PC-9 (cell line): ENCODE measurements at regions not wholly inside any gene's neighbourhood (a gene's known extent, or its start where the extent isn't known, plus 50 kb on each side); places are given as distances from the start of the nearest gene placed in this dataset.

ENCODE experiments used
- BruUV-seq: library from RNA; stranded (reverse); fragments of 400-500 nt; replicated peaks from 2 replicates; lab custom pipeline; 2021; lab: Mats Ljungman, UMichigan
- CTCF ChIA-PET: fragments of 300-600 bp; sonication (Branson Sonifier 250); formaldehyde crosslinking; loops from one replicate; lab custom pipeline; 2022; ENCODE audit warnings: antibody characterized with exemption; lab: Charles Lee
- POLR2A ChIA-PET: fragments of 300-600 bp; sonication (Branson Sonifier 250); formaldehyde crosslinking; loops from one replicate; lab custom pipeline; 2022; ENCODE audit warnings: antibody characterized with exemption; ENCODE audit not compliant: unreplicated experiment; lab: Charles Lee
- DNase-seq, 2 experiments: peaks; one replicate each; pipeline versions ENCODE4 v3.0.0 to v3.0.0-alpha.2; 2015 to 2022; ENCODE audit warnings: mixed read lengths in 1 of 2
- H2AFZ ChIP-seq: fragments of 200-600 bp; sonication (generic); 2 replicates; pipeline ENCODE4 v1.8.1; 2017; ENCODE audit warnings: antibody characterized with exemption
- H3F3A ChIP-seq: fragments of 200-600 bp; sonication (generic); 2 replicates; pipeline ENCODE4 v1.8.1; 2017; ENCODE audit warnings: antibody characterized with exemption, mild to moderate bottlenecking, low read depth; ENCODE audit not compliant: insufficient read depth
- H3K27ac ChIP-seq: fragments of 200-600 bp; sonication (generic); 2 replicates; pipeline ENCODE4 v1.6.1; 2016; ENCODE audit warnings: mixed run types
- H3K27me3 ChIP-seq: fragments of 200-600 bp; sonication (generic); 2 replicates; pipeline ENCODE4 v1.6.1; 2016; ENCODE audit warnings: low read depth, mixed run types; ENCODE audit not compliant: insufficient read depth
- H3K36me3 ChIP-seq: fragments of 200-600 bp; sonication (generic); 2 replicates; pipeline ENCODE4 v1.6.1; 2016; ENCODE audit warnings: low read depth, mixed run types
- H3K4me1 ChIP-seq: fragments of 200-600 bp; sonication (generic); replicated peaks from 2 replicates; pipeline ENCODE4 v1.6.1; 2016; ENCODE audit warnings: mixed run types; ENCODE audit not compliant: insufficient read depth
- H3K4me2 ChIP-seq: fragments of 200-600 bp; sonication (generic); 2 replicates; pipeline ENCODE4 v1.6.1; 2017; ENCODE audit warnings: mixed run types
- H3K4me3 ChIP-seq: fragments of 200-600 bp; sonication (generic); 2 replicates; pipeline ENCODE4 v1.6.1; 2016; ENCODE audit warnings: mixed run types
- H3K79me2 ChIP-seq: fragments of 200-600 bp; sonication (generic); 2 replicates; pipeline ENCODE4 v1.6.1; 2017; ENCODE audit warnings: low read depth, mixed run types
- H3K9me2 ChIP-seq: fragments of 200-600 bp; sonication (generic); 2 replicates; pipeline ENCODE4 v1.8.1; 2017; ENCODE audit warnings: mild to moderate bottlenecking; ENCODE audit not compliant: insufficient read depth
- H3K9me3 ChIP-seq: fragments of 200-600 bp; sonication (generic); 2 replicates; pipeline ENCODE4 v1.8.1; 2016; ENCODE audit warnings: low read depth; ENCODE audit not compliant: insufficient read depth
- H4K20me1 ChIP-seq: fragments of 200-600 bp; sonication (generic); 2 replicates; pipeline ENCODE4 v1.8.1; 2017; ENCODE audit not compliant: insufficient read depth
- CTCF ChIP-seq: fragments of 200-600 bp; sonication (generic); conservative IDR thresholded peaks from 2 replicates; pipeline ENCODE4 v1.6.1; 2017; ENCODE audit warnings: mixed run types, antibody characterized with exemption, mild to moderate bottlenecking, moderate library complexity
- EZH2 ChIP-seq: fragments of 200-600 bp; sonication (generic); IDR thresholded peaks from 2 replicates; pipeline ENCODE4 v1.8.0; 2017; ENCODE audit warnings: antibody characterized with exemption, low read depth
- intact Hi-C: fragments of 100-400 bp; cut with micrococcal nuclease; formaldehyde crosslinking; loops from one replicate; pipeline ENCODE4 v1.10.0; 2022; ENCODE audit not compliant: unreplicated experiment

- no peak for DNase-seq
- intact Hi-C loops: no loop called here
- no peaks in the 10 kb centered on the region for H3K9me2 ChIP-seq
Measured at GRCh38 chrX:155673338-155673737, 60.6 kb upstream of the TMLHE start.

GRCh38 chrX:155666741-155667140, 54.0 kb upstream of the TMLHE start:
- H3K79me2 ChIP-seq: no peaks in the 10 kb centered on the region
- no peaks in the 10 kb centered on the region for H3F3A ChIP-seq
- ChIA-PET CTCF (no interaction called here), POLR2A (no interaction called here)
- H3K36me3 ChIP-seq: no peaks in the 10 kb centered on the region
- no peak overlapping the region for H3K27ac ChIP-seq
- DNase-seq: no peak
- no TSS peak for BruUV-seq
- no peaks in the 10 kb centered on the region for H3K9me3 ChIP-seq
- no peak overlapping the region for H3K4me3 ChIP-seq
- no peak for TF ChIP-seq CTCF
- TF ChIP-seq EZH2: no peak
- no peaks in the 10 kb centered on the region for H3K4me1 ChIP-seq
- intact Hi-C loops: loop anchor here (10.0 kb wide), 1 partner anchor 158 kb away; no protein-coding TSS in a partner anchor
- H2AFZ ChIP-seq: no peak overlapping the region
- no peaks in the 10 kb centered on the region for H3K27me3 ChIP-seq
- no peaks in the 10 kb centered on the region for H4K20me1 ChIP-seq
- H3K4me2 ChIP-seq: no peak overlapping the region
- no peaks in the 10 kb centered on the region for H3K9me2 ChIP-seq

More at GRCh38 chrX:155673338-155673737, 60.6 kb upstream of the TMLHE start:
- Histone ChIP-seq H3K4me2 (no peak overlapping the region), H4K20me1 (no peaks in the 10 kb centered on the region), H3K27me3 (no peaks in the 10 kb centered on the region), H3K36me3 (no peaks in the 10 kb centered on the region), H3K4me1 (no peaks in the 10 kb centered on the region), H3K27ac (no peak overlapping the region), H3K79me2 (no peaks in the 10 kb centered on the region), H3K9me3 (no peaks in the 10 kb centered on the region), H2AFZ (no peak overlapping the region), H3F3A (no peaks in the 10 kb centered on the region), H3K4me3 (no peak overlapping the region)
- CTCF ChIA-PET: no interaction called here
- no peak for TF ChIP-seq CTCF
- no peak for TF ChIP-seq EZH2
- POLR2A ChIA-PET: no interaction called here
- no TSS peak for BruUV-seq
